HG02884 (cell line): ENCODE measurements at regions not wholly inside any gene's neighbourhood (a gene's known extent, or its start where the extent isn't known, plus 50 kb on each side); places are given as distances from the start of the nearest gene placed in this dataset.

Experiments
- ATAC-seq: cut with Tn5 transposase; IDR thresholded peaks from one replicate; pipeline ENCODE4 v1.9.1; 2021; ENCODE audit warnings: mild to moderate bottlenecking, moderate library complexity; ENCODE audit not compliant: unreplicated experiment

DNA sequence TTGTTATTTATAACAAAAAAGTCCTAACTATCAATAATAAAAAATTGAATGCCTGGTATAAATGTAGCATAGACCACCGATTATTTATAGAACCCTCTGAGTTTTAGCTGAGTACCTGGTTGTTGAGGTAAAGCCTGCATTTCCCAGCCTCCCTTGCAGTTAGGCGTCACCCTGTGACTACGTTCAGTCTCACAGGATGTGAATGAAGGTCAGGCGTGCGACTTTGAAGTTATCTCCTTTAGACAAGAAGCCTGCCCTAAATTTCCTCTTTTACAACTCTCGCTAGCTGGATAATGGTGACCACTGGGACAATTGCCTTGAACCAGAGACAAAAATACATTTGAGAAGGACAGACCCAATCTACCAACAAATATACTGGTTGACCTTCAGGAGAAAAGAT is 67.5 kb upstream of the TES start:
- ATAC-seq: no peak

DNA sequence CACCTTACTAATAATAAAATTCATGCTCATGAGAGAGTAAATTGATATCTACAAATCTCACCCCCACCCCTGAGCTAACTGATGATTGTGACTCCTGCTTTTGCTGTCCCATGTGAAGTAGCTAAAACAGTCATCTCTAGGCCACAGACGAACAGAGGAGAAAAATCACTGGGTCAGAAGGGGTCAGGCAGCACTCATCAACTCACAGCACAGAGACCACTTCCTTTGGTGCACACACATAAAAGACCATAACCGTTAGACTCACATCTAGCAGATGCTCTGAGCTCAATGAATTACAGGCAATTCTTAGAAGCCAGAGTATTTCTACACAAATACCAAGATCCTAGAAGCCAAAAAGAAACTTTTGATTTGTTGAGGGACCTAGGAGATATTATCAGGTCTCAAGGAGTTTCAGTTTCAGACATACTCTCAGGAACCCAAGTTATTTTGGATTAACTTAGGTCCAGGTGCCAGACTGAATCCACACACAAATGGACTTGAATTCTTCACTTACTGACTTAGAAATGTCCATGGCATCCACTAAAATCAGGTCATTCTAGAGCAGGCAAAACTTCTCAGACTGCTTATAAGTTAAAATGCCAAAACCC is 65.0 kb upstream of the TES start:
- peak; percentile 79 for ATAC-seq

DNA sequence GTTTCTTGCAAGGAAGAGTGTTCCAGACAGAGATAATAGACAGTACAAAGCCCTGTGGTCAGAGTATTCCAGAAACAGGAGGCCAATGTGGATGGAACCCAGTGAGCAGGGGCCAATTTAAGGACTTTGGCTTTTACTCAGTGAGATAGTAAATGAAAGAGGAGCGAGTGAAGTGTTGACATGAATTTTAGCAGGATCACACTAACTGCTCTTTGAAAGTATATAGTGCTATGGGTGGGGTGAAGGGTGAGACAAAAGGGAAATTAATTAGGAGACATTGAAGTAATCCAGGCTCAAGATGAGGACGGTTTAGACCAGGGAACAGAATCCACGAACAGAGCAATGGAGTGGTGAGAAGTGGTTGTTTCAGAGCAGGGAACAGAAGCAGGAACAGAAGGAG is 62.2 kb upstream of the TES start:
- no peak for ATAC-seq

DNA sequence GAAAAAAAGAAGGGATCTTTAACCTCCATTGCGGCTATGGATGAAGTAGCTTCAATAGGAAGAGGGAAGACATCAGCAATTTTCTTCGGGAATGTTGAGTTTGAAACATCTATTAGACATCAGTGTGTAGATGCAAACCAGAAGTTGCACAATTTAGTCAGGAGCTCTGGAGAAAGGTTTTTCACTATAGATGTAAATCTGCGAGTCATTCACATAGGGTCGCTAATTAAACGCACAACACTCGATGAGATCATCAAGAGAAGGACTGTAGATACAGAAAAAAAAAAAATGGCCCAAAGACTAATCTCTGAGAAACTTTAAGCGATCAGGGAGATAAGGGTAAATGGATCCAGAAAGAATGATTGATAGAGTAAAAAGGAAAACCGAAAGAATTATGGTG is 61.7 kb upstream of the TES start:
- ATAC-seq: no peak

DNA sequence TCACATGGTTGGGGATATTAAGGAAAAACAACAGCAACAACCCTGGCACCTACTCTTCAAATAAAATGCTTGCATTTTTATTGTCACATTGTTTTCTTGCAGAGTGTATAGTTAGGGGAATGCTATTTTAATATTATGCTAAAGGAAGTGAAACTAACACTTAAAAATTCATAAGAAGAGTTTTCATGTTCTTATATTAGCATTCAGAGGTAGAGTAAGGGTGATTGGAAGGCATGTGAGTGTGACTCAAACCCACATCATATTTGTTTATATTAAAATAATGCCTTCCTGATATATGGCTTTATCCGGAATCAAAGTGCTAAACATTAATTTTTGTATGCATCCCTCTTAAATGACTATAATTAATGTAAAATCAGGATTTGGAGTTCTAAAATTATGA is 59.8 kb upstream of the TES start:
- peak; percentile 79 for ATAC-seq

DNA sequence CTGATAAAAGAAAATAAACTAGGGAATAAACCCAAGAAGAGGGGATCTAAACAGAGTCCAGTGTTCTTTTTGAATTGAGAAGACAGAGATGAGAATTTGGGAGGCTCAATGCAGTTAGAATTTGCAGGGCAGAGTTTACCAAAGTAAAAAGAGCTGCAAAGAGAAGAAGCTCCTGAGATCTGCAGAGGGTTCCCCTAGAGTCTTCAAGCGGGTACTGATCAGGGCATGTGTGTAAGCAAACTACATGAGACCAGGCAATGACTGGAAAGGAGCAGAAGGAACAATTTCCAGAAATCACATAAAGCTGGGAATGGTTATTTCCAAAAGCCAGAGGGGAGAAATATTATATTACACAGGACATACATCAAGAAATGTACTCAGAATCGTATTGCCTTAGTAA is 58.1 kb upstream of the TES start:
- no peak for ATAC-seq

DNA sequence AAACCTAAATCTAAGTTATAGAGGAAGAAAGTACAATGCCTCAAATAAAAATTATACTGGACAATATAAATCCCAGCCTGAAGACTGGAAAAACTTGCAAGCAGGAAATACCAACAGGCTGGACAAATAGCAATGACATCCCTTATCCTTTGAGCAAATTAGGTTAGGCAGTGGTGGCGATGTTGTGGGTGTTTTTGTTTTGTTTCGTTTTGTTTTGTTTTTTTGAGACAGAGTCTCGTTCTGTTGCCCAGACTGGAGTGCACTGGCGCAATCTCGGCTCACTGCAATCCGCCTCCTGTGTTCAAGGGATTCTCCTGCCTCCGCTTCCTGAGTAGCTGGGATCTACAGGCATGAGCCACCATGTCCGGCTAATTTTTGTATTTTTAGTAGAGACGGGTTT is 57.3 kb upstream of the TES start:
- ATAC-seq: no peak

DNA sequence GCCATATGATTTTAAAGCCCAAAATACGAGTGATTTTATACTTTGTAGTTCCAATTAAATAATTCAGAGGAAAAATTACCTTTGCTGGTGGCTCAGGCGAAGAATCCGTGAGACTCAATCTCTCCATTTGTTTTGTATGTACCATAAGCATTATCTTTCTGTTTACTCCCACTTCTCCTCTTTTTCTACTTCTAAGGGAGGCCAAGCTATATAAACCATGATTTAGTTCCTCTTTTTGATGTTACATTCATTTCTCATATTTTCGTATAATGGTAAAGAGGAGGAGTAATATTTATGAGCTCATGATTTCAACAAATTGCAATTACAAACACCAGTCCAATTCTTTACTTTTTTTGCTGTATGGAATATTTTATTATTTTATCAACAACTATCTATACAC is 50.6 kb upstream of the TES start:
- peak; percentile 47 for ATAC-seq
